ENCODE measurements at regions not wholly inside any gene's neighbourhood (a gene's known extent, or its start where the extent isn't known, plus 50 kb on each side); places are given as distances from the start of the nearest gene placed in this dataset.

DNA sequence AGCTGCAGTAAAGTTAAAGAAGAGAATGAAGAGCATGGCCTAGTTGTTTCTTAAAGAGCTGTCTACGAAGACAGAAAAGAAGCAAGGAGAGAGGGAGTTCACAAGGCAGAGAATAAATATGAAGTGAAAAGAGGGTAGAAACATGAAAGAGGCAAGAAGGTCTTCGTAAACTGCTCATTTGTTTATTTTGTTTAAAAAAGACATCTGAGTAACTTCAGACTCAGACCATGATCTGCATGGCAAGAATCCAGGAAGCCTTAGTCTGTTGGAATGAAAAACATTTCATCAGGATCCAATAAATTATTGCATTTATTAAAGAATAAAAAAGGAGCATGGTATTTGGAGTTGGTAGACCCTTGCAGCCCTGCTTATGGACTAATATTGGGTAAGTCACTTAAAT is 151.1 kb downstream of the SEM1 start:
- TF ChIP-seq CTCF (IDR thresholded peaks at IDR 0.05) (no peak), POLR2A (IDR thresholded peaks at IDR 0.05) (no peak)
